ENCODE measurements at regions not wholly inside any gene's neighbourhood (a gene's known extent, or its start where the extent isn't known, plus 50 kb on each side); places are given as distances from the start of the nearest gene placed in this dataset.

DNA sequence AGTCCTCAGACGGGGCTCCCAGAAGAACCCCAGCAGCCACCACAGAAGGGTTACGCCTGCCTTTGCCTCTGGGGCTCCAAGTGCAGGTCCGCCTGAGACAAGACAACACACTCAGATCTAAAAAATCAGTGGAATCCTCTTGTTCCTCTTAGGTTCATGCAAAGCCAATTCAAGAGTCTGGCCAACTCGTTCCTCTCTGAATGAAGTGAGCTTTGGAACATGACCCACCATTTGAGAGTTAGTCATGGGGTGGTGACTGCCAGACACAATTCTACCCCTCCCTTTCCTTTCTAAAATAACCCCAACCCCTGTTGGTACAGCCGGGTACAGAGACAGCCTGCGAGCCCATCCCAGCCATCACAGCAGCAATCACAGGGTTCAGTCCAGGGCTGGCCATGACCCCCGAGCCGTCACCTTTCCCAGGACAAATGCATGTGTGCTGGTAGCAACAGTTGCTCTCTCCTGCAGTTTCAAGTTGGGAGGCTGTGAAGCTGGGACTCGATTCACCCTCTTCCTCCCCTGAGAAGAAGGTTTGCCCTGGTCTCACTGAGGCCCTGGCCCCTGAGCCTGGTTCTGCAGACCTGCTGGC, 183.1 kb upstream of the SH3BP4 start:
- Histone ChIP-seq H3K9me3 (ENCODE audit: control insufficient read depth in 2 of 2, low read length in 2 of 2) (no peaks in the 10 kb centered on the region), H3K27me3 (ENCODE audit: control insufficient read depth, insufficient read depth, low read length) (no peaks in the 10 kb centered on the region), H3K36me3 (ENCODE audit: control insufficient read depth, insufficient read depth, low read length) (no peaks in the 10 kb centered on the region), H3K4me1 (ENCODE audit: control insufficient read depth, insufficient read depth, low read length, poor library complexity, severe bottlenecking) (no peaks in the 10 kb centered on the region), H3K27ac (ENCODE audit: insufficient read depth, low read length, poor library complexity, severe bottlenecking) (no peak overlapping the region), H3K4me3 (ENCODE audit: low read depth, low read length) (no peak overlapping the region)
- ATAC-seq (ENCODE audit: low read depth in 2 of 2) (no peak), DNase-seq (no peak)
- no peaks in the 10 kb centered on the region for H3K4me1 Mint-ChIP-seq
- no peaks in the 10 kb centered on the region for H3K36me3 Mint-ChIP-seq
- peaks cover 4% of the 10 kb centered on the region for H3K27me3 Mint-ChIP-seq
- H3K4me3 Mint-ChIP-seq: no peak overlapping the region
- H3K27ac Mint-ChIP-seq: no peak overlapping the region
- peaks cover 0 to 2% (median 0%) of the 10 kb centered on the region in 7 donors for H3K9me3 Mint-ChIP-seq

DNA sequence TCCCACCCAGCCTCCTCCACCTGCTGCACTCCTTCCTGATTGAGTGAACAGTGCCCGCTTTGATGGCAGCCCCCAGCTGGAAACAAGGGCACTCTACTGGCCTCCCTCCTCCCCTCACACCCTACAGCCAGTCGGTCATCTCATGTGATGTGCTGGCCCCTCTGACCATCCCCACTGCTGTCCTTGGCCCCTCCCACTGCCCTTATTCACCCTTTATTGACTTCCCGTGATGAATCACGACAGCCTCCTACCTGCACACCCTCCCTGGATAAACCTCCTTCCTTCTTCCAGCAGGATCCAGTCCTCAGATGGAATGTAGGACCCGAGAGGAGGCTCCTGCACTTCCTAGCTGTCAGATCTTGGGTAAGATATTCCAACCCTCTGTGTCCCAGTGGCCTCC, 186.5 kb upstream of the SH3BP4 start:
- Histone ChIP-seq H3K9me3 (ENCODE audit: control insufficient read depth in 2 of 2, low read length in 2 of 2) (no peaks in the 10 kb centered on the region), H3K27me3 (ENCODE audit: control insufficient read depth, insufficient read depth, low read length) (no peaks in the 10 kb centered on the region), H3K4me3 (ENCODE audit: low read depth, low read length) (no peak overlapping the region), H3K27ac (ENCODE audit: insufficient read depth, low read length, poor library complexity, severe bottlenecking) (no peak overlapping the region), H3K4me1 (ENCODE audit: control insufficient read depth, insufficient read depth, low read length, poor library complexity, severe bottlenecking) (no peaks in the 10 kb centered on the region), H3K36me3 (ENCODE audit: control insufficient read depth, insufficient read depth, low read length) (no peaks in the 10 kb centered on the region)
- no peak overlapping the region for H3K27ac Mint-ChIP-seq
- no peaks in the 10 kb centered on the region for H3K4me1 Mint-ChIP-seq
- H3K4me3 Mint-ChIP-seq: no peak overlapping the region
- H3K27me3 Mint-ChIP-seq: no peaks in the 10 kb centered on the region
- H3K9me3 Mint-ChIP-seq: peaks cover 0 to 2% (median 0%) of the 10 kb centered on the region in 7 donors
- ATAC-seq (ENCODE audit: low read depth in 2 of 2) (no peak), DNase-seq (no peak)
- no peaks in the 10 kb centered on the region for H3K36me3 Mint-ChIP-seq

DNA sequence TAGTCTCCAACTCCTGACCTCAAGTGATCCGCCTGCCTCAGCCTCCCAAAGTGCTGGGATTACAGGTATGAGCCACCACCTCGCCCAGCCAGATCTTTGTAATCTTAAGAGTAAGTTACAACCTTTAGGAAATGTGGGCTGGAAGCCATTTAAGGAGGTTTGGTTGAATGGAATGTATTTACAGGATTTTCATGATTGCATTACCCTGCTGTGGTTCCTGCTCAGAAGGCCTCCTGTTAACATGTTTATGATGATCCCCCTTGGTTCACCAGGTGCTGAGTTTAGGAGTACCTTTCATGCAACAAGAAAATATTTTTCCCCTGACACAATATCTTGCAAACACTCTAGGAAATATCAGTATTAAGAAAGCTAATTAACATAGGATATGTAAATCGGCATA, 187.4 kb upstream of the SH3BP4 start:
- peaks cover 0 to 2% (median 0%) of the 10 kb centered on the region in 7 donors for H3K9me3 Mint-ChIP-seq
- no peak overlapping the region for H3K4me3 Mint-ChIP-seq
- no peak overlapping the region for H3K27ac ChIP-seq (ENCODE audit: insufficient read depth, low read length, poor library complexity, severe bottlenecking)

DNA sequence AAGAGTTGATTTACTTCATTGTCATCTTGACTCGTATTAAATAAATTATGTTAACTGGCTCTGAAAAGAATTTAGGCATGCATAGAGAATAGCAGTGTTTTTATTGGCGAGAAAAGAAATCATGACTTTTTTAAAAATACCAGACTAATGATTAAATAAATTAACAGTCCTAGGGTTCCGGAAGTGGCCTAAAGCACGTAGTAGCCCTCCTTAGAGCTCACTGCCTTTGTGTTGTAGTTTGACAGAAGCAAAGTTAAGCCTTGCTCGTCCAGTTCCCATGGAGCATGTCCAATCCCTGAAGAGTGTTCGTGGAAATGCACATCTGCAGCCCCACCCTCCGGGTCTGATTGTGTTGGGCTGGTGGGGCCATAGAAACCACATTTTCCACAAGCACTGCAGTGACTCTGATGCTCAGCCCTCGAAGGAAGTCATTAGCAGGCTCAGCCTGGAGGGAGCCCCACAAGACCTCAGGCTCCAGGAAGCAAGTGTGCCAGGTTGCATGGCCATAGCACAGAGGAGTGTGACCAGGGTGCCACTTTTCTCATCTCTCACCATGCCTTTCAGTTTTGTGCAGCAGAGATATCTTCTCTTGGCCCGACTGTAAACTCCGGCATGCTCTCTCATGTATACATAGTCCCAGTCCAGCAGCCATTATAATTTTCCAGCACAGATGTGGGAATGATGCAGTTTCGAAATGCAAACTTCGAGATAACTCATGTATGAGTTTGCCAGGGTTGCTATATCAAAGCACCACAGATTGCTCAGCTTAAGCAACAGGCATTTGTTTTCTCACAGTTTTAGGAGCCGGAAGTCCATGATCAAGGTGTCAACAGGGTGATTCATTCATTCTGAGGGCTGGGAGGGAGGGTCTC, 188.6 kb upstream of the SH3BP4 start:
- no peaks in the 10 kb centered on the region for H3K36me3 ChIP-seq (ENCODE audit: control insufficient read depth, insufficient read depth, low read length)
- H3K27ac ChIP-seq (ENCODE audit: insufficient read depth, low read length, poor library complexity, severe bottlenecking): no peak overlapping the region
- no peak for ATAC-seq (ENCODE audit: low read depth in 2 of 2)
- no peak overlapping the region for H3K4me3 ChIP-seq (ENCODE audit: low read depth, low read length)
- no peaks in the 10 kb centered on the region for H3K27me3 ChIP-seq (ENCODE audit: control insufficient read depth, insufficient read depth, low read length)
- H3K4me3 Mint-ChIP-seq: no peak overlapping the region
- no peak for DNase-seq
- H3K9me3 Mint-ChIP-seq: peaks cover 0 to 2% (median 1%) of the 10 kb centered on the region in 7 donors
- H3K36me3 Mint-ChIP-seq: no peaks in the 10 kb centered on the region
- H3K27me3 Mint-ChIP-seq: no peaks in the 10 kb centered on the region
- H3K4me1 ChIP-seq (ENCODE audit: control insufficient read depth, insufficient read depth, low read length, poor library complexity, severe bottlenecking): no peaks in the 10 kb centered on the region
- H3K4me1 Mint-ChIP-seq: no peaks in the 10 kb centered on the region
- no peak overlapping the region for H3K27ac Mint-ChIP-seq
- H3K9me3 ChIP-seq (ENCODE audit: control insufficient read depth in 2 of 2, low read length in 2 of 2): no peaks in the 10 kb centered on the region

More for the DNA sequence above, 187.4 kb upstream of the SH3BP4 start:
- H3K4me1 ChIP-seq (ENCODE audit: control insufficient read depth, insufficient read depth, low read length, poor library complexity, severe bottlenecking): no peaks in the 10 kb centered on the region
- H3K36me3 ChIP-seq (ENCODE audit: control insufficient read depth, insufficient read depth, low read length): no peaks in the 10 kb centered on the region
- Mint-ChIP-seq H3K4me1 (no peaks in the 10 kb centered on the region), H3K27me3 (no peaks in the 10 kb centered on the region), H3K27ac (no peak overlapping the region), H3K36me3 (no peaks in the 10 kb centered on the region)
- no peak for ATAC-seq (ENCODE audit: low read depth in 2 of 2)
- DNase-seq: no peak
- no peak overlapping the region for H3K4me3 ChIP-seq (ENCODE audit: low read depth, low read length)
- no peaks in the 10 kb centered on the region for H3K9me3 ChIP-seq (ENCODE audit: control insufficient read depth in 2 of 2, low read length in 2 of 2)
- no peaks in the 10 kb centered on the region for H3K27me3 ChIP-seq (ENCODE audit: control insufficient read depth, insufficient read depth, low read length)

DNA sequence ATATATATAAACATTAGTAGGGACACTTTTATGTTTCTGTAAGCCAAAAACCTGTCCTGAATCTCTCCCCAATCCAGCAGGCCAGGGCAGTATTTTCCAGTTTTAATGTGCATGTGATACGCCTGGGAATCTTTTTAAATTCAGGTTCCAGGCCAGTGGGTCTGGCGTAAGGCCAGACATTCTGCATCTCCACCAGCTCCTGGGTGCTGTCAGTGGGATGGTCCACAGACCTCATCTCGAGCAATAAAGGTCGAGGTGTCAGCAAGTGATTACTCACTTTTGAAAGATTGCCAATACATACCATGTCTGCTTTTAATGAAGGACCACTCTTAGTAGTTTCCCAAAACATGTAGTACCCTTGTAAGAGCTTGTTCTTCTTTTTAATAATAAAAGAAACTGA, 189.9 kb upstream of the SH3BP4 start:
- Histone ChIP-seq H3K36me3 (ENCODE audit: control insufficient read depth, insufficient read depth, low read length) (no peaks in the 10 kb centered on the region), H3K27ac (ENCODE audit: insufficient read depth, low read length, poor library complexity, severe bottlenecking) (no peak overlapping the region), H3K27me3 (ENCODE audit: control insufficient read depth, insufficient read depth, low read length) (no peaks in the 10 kb centered on the region), H3K4me3 (ENCODE audit: low read depth, low read length) (no peak overlapping the region), H3K9me3 (ENCODE audit: control insufficient read depth in 2 of 2, low read length in 2 of 2) (no peaks in the 10 kb centered on the region), H3K4me1 (ENCODE audit: control insufficient read depth, insufficient read depth, low read length, poor library complexity, severe bottlenecking) (no peaks in the 10 kb centered on the region)
- H3K4me1 Mint-ChIP-seq: no peaks in the 10 kb centered on the region
- no peak overlapping the region for H3K27ac Mint-ChIP-seq
- DNase-seq (no peak), ATAC-seq (ENCODE audit: low read depth in 2 of 2) (no peak)
- no peaks in the 10 kb centered on the region for H3K27me3 Mint-ChIP-seq
- peaks cover 0 to 4% (median 1%) of the 10 kb centered on the region in 7 donors for H3K9me3 Mint-ChIP-seq
- H3K36me3 Mint-ChIP-seq: no peaks in the 10 kb centered on the region
- H3K4me3 Mint-ChIP-seq: no peak overlapping the region

DNA sequence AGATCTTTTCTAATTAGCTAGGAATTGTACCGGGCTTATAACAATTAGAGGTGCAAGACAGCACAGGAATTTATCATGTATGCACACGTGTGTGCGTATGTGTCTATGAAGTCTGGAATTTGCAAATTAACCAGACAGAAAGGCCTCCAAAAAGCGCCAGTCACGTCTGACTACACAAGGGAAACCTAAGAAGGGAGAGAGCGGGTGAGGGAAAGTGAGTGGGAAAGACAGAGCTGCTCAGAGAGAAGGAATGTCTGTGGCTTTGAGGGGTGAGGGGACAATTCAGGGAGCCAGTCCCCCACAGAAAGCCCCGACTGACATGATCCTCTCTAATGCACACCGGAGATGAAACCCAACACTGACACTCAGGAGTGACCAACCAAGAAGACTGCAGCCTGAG, 197.7 kb upstream of the SH3BP4 start:
- no peaks in the 10 kb centered on the region for H3K4me1 ChIP-seq (ENCODE audit: control insufficient read depth, insufficient read depth, low read length, poor library complexity, severe bottlenecking)
- ATAC-seq (ENCODE audit: low read depth in 2 of 2): no peak

DNA sequence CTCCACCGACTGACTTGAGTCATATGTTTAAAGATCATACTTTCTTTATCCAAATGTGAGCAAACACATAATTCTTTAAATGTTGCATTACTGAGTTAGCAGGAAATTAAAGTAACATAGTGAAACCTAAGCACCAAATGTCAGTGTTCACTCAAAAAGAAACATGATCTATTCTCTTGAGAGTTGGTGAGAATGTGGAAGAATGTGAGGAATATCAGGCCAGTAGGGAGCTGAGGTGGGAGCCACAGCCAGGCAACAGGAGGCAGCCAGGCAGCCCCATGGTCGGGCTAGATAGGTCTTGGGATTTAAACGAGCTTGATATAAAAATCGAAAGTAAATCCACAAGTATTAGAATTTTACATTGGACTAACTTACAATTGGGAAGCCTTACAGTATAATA, 198.1 kb upstream of the SH3BP4 start:
- H3K27me3 Mint-ChIP-seq: peaks cover 6% of the 10 kb centered on the region
- Histone ChIP-seq H3K4me3 (ENCODE audit: low read depth, low read length) (no peak overlapping the region), H3K27me3 (ENCODE audit: control insufficient read depth, insufficient read depth, low read length) (peaks cover 2% of the 10 kb centered on the region), H3K27ac (ENCODE audit: insufficient read depth, low read length, poor library complexity, severe bottlenecking) (no peak overlapping the region), H3K9me3 (ENCODE audit: control insufficient read depth in 2 of 2, low read length in 2 of 2) (no peaks in the 10 kb centered on the region), H3K36me3 (ENCODE audit: control insufficient read depth, insufficient read depth, low read length) (no peaks in the 10 kb centered on the region), H3K4me1 (ENCODE audit: control insufficient read depth, insufficient read depth, low read length, poor library complexity, severe bottlenecking) (no peaks in the 10 kb centered on the region)
- no peak overlapping the region for H3K4me3 Mint-ChIP-seq
- DNase-seq (no peak), ATAC-seq (ENCODE audit: low read depth in 2 of 2) (no peak)
- H3K36me3 Mint-ChIP-seq: no peaks in the 10 kb centered on the region
- H3K9me3 Mint-ChIP-seq: peaks cover 0 to 4% (median 2%) of the 10 kb centered on the region in 7 donors
- H3K27ac Mint-ChIP-seq: no peak overlapping the region
- H3K4me1 Mint-ChIP-seq: no peaks in the 10 kb centered on the region

More for the DNA sequence above, 197.7 kb upstream of the SH3BP4 start:
- Mint-ChIP-seq H3K4me3 (no peak overlapping the region), H3K9me3 (peaks cover 0 to 4% (median 2%) of the 10 kb centered on the region in 7 donors), H3K4me1 (no peaks in the 10 kb centered on the region), H3K36me3 (no peaks in the 10 kb centered on the region), H3K27ac (no peak overlapping the region), H3K27me3 (peaks cover 6% of the 10 kb centered on the region)
- DNase-seq: no peak
- H3K4me3 ChIP-seq (ENCODE audit: low read depth, low read length): no peak overlapping the region
- peaks cover 2% of the 10 kb centered on the region for H3K27me3 ChIP-seq (ENCODE audit: control insufficient read depth, insufficient read depth, low read length)
- H3K36me3 ChIP-seq (ENCODE audit: control insufficient read depth, insufficient read depth, low read length): no peaks in the 10 kb centered on the region
- H3K27ac ChIP-seq (ENCODE audit: insufficient read depth, low read length, poor library complexity, severe bottlenecking): no peak overlapping the region
- H3K9me3 ChIP-seq (ENCODE audit: control insufficient read depth in 2 of 2, low read length in 2 of 2): no peaks in the 10 kb centered on the region

DNA sequence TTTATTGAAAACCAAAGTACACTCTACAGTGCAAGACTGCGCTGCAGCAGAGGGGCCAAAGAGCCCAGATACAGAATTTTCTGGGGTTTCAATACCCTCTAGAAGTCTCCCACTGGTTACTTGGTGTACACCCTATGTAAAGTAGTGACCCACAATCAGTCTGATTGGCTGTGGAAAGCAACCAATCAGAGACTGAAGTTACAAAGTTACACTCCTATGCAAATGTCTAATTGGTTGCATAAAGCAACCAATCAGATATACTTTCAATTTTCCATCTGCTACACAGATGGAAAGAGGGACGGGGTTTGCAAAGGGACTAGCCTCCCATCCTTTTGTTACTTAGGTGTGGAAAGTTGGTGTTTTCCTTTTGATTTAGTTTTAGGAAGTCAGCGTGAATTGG, 198.9 kb upstream of the SH3BP4 start:
- no peaks in the 10 kb centered on the region for H3K36me3 Mint-ChIP-seq
- H3K4me3 Mint-ChIP-seq: no peak overlapping the region
- Histone ChIP-seq H3K27me3 (ENCODE audit: control insufficient read depth, insufficient read depth, low read length) (peaks cover 2% of the 10 kb centered on the region), H3K9me3 (ENCODE audit: control insufficient read depth in 2 of 2, low read length in 2 of 2) (no peaks in the 10 kb centered on the region), H3K4me1 (ENCODE audit: control insufficient read depth, insufficient read depth, low read length, poor library complexity, severe bottlenecking) (no peaks in the 10 kb centered on the region), H3K4me3 (ENCODE audit: low read depth, low read length) (no peak overlapping the region), H3K36me3 (ENCODE audit: control insufficient read depth, insufficient read depth, low read length) (no peaks in the 10 kb centered on the region), H3K27ac (ENCODE audit: insufficient read depth, low read length, poor library complexity, severe bottlenecking) (no peak overlapping the region)
- peaks cover 0 to 3% (median 0%) of the 10 kb centered on the region in 7 donors for H3K9me3 Mint-ChIP-seq
- H3K4me1 Mint-ChIP-seq: no peaks in the 10 kb centered on the region
- no peak for DNase-seq
- H3K27me3 Mint-ChIP-seq: peaks cover 10% of the 10 kb centered on the region
- no peak overlapping the region for H3K27ac Mint-ChIP-seq
- ATAC-seq (ENCODE audit: low read depth in 2 of 2): no peak

All from CD4-positive, CD25-positive, alpha-beta regulatory T cell (primary cell).